Loucy (cell line): ENCODE measurements at regions not wholly inside any gene's neighbourhood (a gene's known extent, or its start where the extent isn't known, plus 50 kb on each side); places are given as distances from the start of the nearest gene placed in this dataset.

Experiments
- H2AFZ ChIP-seq: fragments of 200-600 bp; sonication (generic); 2 replicates; pipeline ENCODE4 v1.6.0; 2016; ENCODE audit warnings: antibody characterized with exemption, mild to moderate bottlenecking, low read length, moderate library complexity
- H3F3A ChIP-seq: fragments of 200-600 bp; 2 replicates; pipeline ENCODE4 v1.6.0; 2016; ENCODE audit warnings: antibody characterized with exemption, low read depth, mild to moderate bottlenecking
- H3K27me3 ChIP-seq: fragments of 200-600 bp; sonication (generic); 2 replicates; pipeline ENCODE4 v1.6.1; 2014; ENCODE audit warnings: low read length, mild to moderate bottlenecking; ENCODE audit not compliant: insufficient read depth, poor library complexity, severe bottlenecking
- H3K36me3 ChIP-seq: fragments of 200-600 bp; sonication (generic); 2 replicates; pipeline ENCODE4 v1.6.1; 2016; ENCODE audit warnings: low read length; ENCODE audit not compliant: insufficient read depth
- H3K4me1 ChIP-seq: fragments of 200-600 bp; sonication (generic); 2 replicates; pipeline ENCODE4 v1.5.1; 2014; ENCODE audit warnings: low read length, mild to moderate bottlenecking; ENCODE audit not compliant: insufficient read depth, poor library complexity, severe bottlenecking
- H3K4me2 ChIP-seq: fragments of 200-600 bp; sonication (generic); 2 replicates; pipeline ENCODE4 v1.6.0; 2014; ENCODE audit warnings: antibody characterized with exemption, low read length, low read depth, mild to moderate bottlenecking; ENCODE audit not compliant: poor library complexity, severe bottlenecking
- H3K4me3 ChIP-seq: fragments of 200-600 bp; sonication (generic); 2 replicates; pipeline ENCODE4 v1.5.1; 2014; ENCODE audit warnings: low read length, mild to moderate bottlenecking, mixed read lengths; ENCODE audit not compliant: poor library complexity, severe bottlenecking
- H3K79me2 ChIP-seq: fragments of 200-600 bp; sonication (generic); 2 replicates; pipeline ENCODE4 v1.6.1; 2014; ENCODE audit warnings: low read length; ENCODE audit not compliant: insufficient read depth
- H3K9ac ChIP-seq: fragments of 200-600 bp; sonication (generic); 2 replicates; pipeline ENCODE4 v1.6.0; 2014; ENCODE audit warnings: mild to moderate bottlenecking, low read depth, low read length, moderate library complexity; ENCODE audit not compliant: poor library complexity, severe bottlenecking
- H3K9me2 ChIP-seq: fragments of 200-600 bp; sonication (generic); replicated peaks from 2 replicates; pipeline ENCODE4 v1.6.1; 2016; ENCODE audit warnings: low read depth, low read length, mixed read lengths
- H3K9me3 ChIP-seq: fragments of 200-600 bp; sonication (generic); 2 replicates; pipeline ENCODE4 v1.6.1; 2014; ENCODE audit warnings: mild to moderate bottlenecking, antibody characterized with exemption, low read length, low read depth; ENCODE audit not compliant: insufficient read depth
- H4K20me1 ChIP-seq: fragments of 200-600 bp; sonication (generic); 2 replicates; pipeline ENCODE4 v1.6.0; 2014; ENCODE audit warnings: antibody characterized with exemption, low read length, mild to moderate bottlenecking; ENCODE audit not compliant: insufficient read depth, poor library complexity, severe bottlenecking
- EZH2phosphoT487 ChIP-seq: fragments of 200-600 bp; IDR thresholded peaks from 2 replicates; pipeline ENCODE4 v1.6.1; 2018; ENCODE audit warnings: antibody characterized with exemption, mild to moderate bottlenecking, moderate library complexity, borderline replicate concordance
- TF ChIP-seq, protein P1 (sequence below): fragments of 200-600 bp; sonication (generic); conservative IDR thresholded peaks from 2 replicates; pipeline ENCODE4 v1.5.1; 2014; ENCODE audit warnings: mild to moderate bottlenecking, antibody characterized with exemption, low read length

GRCh38 chr12:126436041-126436440 is 1370.8 kb downstream of the AACS start:
- no peaks in the 10 kb centered on the region for H3K79me2 ChIP-seq
- no peaks in the 10 kb centered on the region for H4K20me1 ChIP-seq
- no peaks in the 10 kb centered on the region for H3K27me3 ChIP-seq
- no peak overlapping the region for H3K4me3 ChIP-seq
- no peak overlapping the region for H3K4me2 ChIP-seq
- no peak overlapping the region for H3K9ac ChIP-seq
- H3K9me3 ChIP-seq, result 0 out of 2 replicates have a peak, but pooled peaks cover 3% of the 10 kb centered on the region
- no peaks in the 10 kb centered on the region for H3K4me1 ChIP-seq
- H3K9me2 ChIP-seq, result no peaks in the 10 kb centered on the region
- H2AFZ ChIP-seq, result no peak overlapping the region
- no peaks in the 10 kb centered on the region for H3F3A ChIP-seq
- TF ChIP-seq, protein P1, sequence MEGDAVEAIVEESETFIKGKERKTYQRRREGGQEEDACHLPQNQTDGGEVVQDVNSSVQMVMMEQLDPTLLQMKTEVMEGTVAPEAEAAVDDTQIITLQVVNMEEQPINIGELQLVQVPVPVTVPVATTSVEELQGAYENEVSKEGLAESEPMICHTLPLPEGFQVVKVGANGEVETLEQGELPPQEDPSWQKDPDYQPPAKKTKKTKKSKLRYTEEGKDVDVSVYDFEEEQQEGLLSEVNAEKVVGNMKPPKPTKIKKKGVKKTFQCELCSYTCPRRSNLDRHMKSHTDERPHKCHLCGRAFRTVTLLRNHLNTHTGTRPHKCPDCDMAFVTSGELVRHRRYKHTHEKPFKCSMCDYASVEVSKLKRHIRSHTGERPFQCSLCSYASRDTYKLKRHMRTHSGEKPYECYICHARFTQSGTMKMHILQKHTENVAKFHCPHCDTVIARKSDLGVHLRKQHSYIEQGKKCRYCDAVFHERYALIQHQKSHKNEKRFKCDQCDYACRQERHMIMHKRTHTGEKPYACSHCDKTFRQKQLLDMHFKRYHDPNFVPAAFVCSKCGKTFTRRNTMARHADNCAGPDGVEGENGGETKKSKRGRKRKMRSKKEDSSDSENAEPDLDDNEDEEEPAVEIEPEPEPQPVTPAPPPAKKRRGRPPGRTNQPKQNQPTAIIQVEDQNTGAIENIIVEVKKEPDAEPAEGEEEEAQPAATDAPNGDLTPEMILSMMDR, result no peak
- no peak for TF ChIP-seq EZH2phosphoT487
- H3K36me3 ChIP-seq, result no peaks in the 10 kb centered on the region

GRCh38 chr12:126437934-126438333 is 1372.7 kb downstream of the AACS start:
- Histone ChIP-seq H2AFZ (no peak overlapping the region), H3K27me3 (no peaks in the 10 kb centered on the region), H3K9ac (no peak overlapping the region), H3K9me3 (no peaks in the 10 kb centered on the region), H3K79me2 (no peaks in the 10 kb centered on the region), H3K9me2 (no peaks in the 10 kb centered on the region), H3K4me3 (no peak overlapping the region), H3K4me2 (no peak overlapping the region), H3F3A (no peaks in the 10 kb centered on the region), H4K20me1 (no peaks in the 10 kb centered on the region), H3K4me1 (no peaks in the 10 kb centered on the region), H3K36me3 (no peaks in the 10 kb centered on the region)
- TF ChIP-seq, protein P1, result no peak
- no peak for TF ChIP-seq EZH2phosphoT487

DNA sequence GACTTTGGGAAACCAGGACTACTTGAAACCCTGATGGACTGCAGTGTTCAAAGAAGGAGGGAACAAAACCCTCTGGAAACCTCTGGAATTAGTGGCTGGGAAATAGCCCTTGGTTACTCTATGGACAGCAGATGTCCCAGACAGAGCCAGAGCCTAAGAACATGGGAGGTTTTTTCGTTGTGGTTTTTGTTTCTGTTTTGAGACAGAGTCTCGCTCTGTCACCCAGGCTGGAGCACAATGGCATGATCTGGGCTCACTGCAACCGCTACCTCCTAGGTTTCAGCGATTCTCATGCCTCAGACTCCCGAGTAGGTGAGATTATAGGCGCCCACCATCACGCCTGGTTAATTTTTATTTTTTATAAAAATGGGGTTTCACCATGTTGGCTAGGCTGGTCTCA is 1378.7 kb downstream of the AACS start:
- H3K4me1 ChIP-seq, result no peaks in the 10 kb centered on the region
- H3F3A ChIP-seq, result no peaks in the 10 kb centered on the region
- H3K9me3 ChIP-seq, result no peaks in the 10 kb centered on the region
- no peaks in the 10 kb centered on the region for H3K36me3 ChIP-seq
- H3K9ac ChIP-seq, result no peak overlapping the region
- no peaks in the 10 kb centered on the region for H3K79me2 ChIP-seq
- H3K27me3 ChIP-seq, result no peaks in the 10 kb centered on the region
- H4K20me1 ChIP-seq, result no peaks in the 10 kb centered on the region
- H2AFZ ChIP-seq, result no peak overlapping the region
- no peak overlapping the region for H3K4me3 ChIP-seq
- no peak overlapping the region for H3K4me2 ChIP-seq
- H3K9me2 ChIP-seq, result no peaks in the 10 kb centered on the region
- TF ChIP-seq EZH2phosphoT487, result no peak
- TF ChIP-seq, protein P1, result no peak
